Fibroblast of mammary gland (primary cell): ENCODE measurements at regions not wholly inside any gene's neighbourhood (a gene's known extent, or its start where the extent isn't known, plus 50 kb on each side); places are given as distances from the start of the nearest gene placed in this dataset.

ENCODE experiments used
- DNase-seq: peaks from one replicate; pipeline ENCODE4 v3.0.0-alpha.2; 2010; ENCODE audit warnings: low read depth
- H3K4me3 ChIP-seq: 2 replicates; pipeline ENCODE4 v1.5.1; 2011; ENCODE audit warnings: low read depth, mild to moderate bottlenecking, low read length, moderate library complexity; ENCODE audit not compliant: control insufficient read depth
- CTCF ChIP-seq: conservative IDR thresholded peaks from 2 replicates; pipeline ENCODE4 v1.5.1; 2011; ENCODE audit warnings: low read depth, low read length, inconsistent platforms; ENCODE audit not compliant: control insufficient read depth, insufficient read depth

DNA sequence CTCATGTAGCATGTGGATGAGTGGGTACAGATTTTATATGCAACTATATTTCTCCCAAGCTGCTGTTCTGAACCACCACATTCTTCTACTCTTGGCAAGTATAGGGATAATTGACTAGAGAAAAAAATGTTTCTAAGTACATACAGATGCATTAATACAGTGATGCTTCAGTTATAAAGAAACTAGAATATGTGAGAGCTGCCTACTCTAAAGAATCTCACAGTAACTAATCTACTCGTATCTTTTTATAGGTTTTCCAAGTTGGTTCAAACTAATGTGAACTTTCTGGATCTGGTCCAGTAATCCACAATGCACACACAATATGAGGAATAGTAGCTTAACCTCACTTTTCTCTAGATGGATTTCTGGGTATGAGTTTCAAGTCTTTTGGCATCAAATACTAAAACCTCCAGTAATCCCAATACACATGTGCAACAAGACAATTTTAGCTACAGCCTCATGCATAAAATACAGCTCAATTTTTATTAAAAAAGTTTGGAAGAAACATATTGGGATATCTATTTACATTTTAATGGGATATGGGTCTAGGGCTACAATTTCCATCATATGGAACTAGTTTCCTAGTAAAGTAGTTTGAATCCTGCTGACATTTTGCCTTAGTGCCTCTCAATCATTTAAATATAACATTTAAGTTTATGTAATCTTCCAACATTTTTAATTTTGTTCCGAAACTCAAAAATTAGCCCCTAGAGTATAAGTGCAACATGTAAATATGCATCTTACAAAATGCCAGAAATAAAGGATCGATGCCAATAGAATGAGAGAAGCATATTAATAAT is 2209.7 kb downstream of the LRRC4C start:
- no peak overlapping the region for H3K4me3 ChIP-seq
- DNase-seq, result no peak
- no peak for TF ChIP-seq CTCF

- H3K4me3 ChIP-seq, result no peak overlapping the region
- TF ChIP-seq CTCF, result no peak
- DNase-seq, result no peak
Observed at GRCh38 chr11:39247570-39248137, 2211.8 kb downstream of the LRRC4C start.

GRCh38 chr11:39239553-39239952 is 2219.9 kb downstream of the LRRC4C start:
- DNase-seq, result no peak
- no peak for TF ChIP-seq CTCF
- H3K4me3 ChIP-seq, result no peak overlapping the region

- TF ChIP-seq CTCF, result no peak
- no peak overlapping the region for H3K4me3 ChIP-seq
- no peak for DNase-seq
Observed at GRCh38 chr11:39236916-39237315, 2222.5 kb downstream of the LRRC4C start.

GRCh38 chr11:39221550-39222138 is 2237.8 kb downstream of the LRRC4C start:
- no peak for DNase-seq
- no peak overlapping the region for H3K4me3 ChIP-seq
- TF ChIP-seq CTCF, result no peak

- no peak overlapping the region for H3K4me3 ChIP-seq
- TF ChIP-seq CTCF, result no peak
- no peak for DNase-seq
Observed at GRCh38 chr11:39220501-39221230, 2238.8 kb downstream of the LRRC4C start.
